ENCODE measurements at regions not wholly inside any gene's neighbourhood (a gene's known extent, or its start where the extent isn't known, plus 50 kb on each side); places are given as distances from the start of the nearest gene placed in this dataset.

DNA sequence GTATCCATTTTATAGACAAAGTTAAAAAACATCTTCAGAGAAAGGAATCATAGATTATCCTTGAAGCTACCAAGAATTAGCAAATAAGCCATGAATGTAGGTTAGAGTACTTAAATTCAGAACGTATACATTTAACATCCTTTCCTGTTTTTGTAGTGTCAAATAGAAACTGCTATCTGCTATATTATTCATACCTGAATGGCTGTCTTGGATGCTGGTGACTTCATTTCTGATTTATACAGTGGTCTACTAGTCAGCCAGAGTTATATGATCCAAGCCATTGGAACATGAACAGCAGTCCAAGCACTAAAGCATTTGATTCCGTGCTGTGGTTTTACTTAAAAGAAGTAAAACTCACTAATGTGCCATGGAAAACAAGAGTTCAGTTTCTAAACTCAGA lies 58.3 kb upstream of the VSIG4 start:
- TF ChIP-seq, protein P1, sequence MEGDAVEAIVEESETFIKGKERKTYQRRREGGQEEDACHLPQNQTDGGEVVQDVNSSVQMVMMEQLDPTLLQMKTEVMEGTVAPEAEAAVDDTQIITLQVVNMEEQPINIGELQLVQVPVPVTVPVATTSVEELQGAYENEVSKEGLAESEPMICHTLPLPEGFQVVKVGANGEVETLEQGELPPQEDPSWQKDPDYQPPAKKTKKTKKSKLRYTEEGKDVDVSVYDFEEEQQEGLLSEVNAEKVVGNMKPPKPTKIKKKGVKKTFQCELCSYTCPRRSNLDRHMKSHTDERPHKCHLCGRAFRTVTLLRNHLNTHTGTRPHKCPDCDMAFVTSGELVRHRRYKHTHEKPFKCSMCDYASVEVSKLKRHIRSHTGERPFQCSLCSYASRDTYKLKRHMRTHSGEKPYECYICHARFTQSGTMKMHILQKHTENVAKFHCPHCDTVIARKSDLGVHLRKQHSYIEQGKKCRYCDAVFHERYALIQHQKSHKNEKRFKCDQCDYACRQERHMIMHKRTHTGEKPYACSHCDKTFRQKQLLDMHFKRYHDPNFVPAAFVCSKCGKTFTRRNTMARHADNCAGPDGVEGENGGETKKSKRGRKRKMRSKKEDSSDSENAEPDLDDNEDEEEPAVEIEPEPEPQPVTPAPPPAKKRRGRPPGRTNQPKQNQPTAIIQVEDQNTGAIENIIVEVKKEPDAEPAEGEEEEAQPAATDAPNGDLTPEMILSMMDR (IDR thresholded peaks at IDR 0.05; ENCODE audit: extremely low read depth in 1 of 2, insufficient read depth in 1 of 2, low read depth in 1 of 2, low read length in 2 of 2), result no peak
- TF ChIP-seq POLR2A (IDR thresholded peaks at IDR 0.05; ENCODE audit: low read depth, low read length), result no peak
- TF ChIP-seq, protein P2, sequence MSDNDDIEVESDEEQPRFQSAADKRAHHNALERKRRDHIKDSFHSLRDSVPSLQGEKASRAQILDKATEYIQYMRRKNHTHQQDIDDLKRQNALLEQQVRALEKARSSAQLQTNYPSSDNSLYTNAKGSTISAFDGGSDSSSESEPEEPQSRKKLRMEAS (IDR thresholded peaks at IDR 0.05; ENCODE audit: insufficient read depth, insufficient read length), result no peak
- no peak for TF ChIP-seq EZH2 (IDR thresholded peaks at IDR 0.05; ENCODE audit: borderline replicate concordance, low read depth, low read length, severe bottlenecking)
- TF ChIP-seq GATA2 (IDR thresholded peaks at IDR 0.05; ENCODE audit: insufficient read depth, insufficient read length, low read depth, low read length), result no peak

Data from endothelial cell of umbilical vein (primary cell).